Psoas muscle (tissue), 7 donors: ENCODE measurements at regions not wholly inside any gene's neighbourhood (a gene's known extent, or its start where the extent isn't known, plus 50 kb on each side); places are given as distances from the start of the nearest gene placed in this dataset.

Experiments
- ATAC-seq, 4 donors: fragments of 200-7000 bp; cut with Tn5 transposase; one replicate each; pipeline ENCODE4 v1.9.1; 2020; ENCODE audit warnings: moderate library complexity in 3 of 4, mild to moderate bottlenecking in 2 of 4
- DNase-seq, 2 donors: peaks; one replicate each; pipeline ENCODE4 v3.0.0-alpha.2; 2020
- H3K27ac ChIP-seq: fragments of 200-600 bp; one replicate; pipeline ENCODE4 v1.8.0; 2022
- H3K27me3 ChIP-seq, 3 donors: fragments of 200-600 bp in 1 of 3; one replicate each; pipeline versions ENCODE4 v1.6.1 to v1.8.0; 2013 to 2022; ENCODE audit warnings: low read length in 2 of 3, mild to moderate bottlenecking in 2 of 3, moderate library complexity in 1 of 3; ENCODE audit not compliant: insufficient read depth in 3 of 3
- H3K36me3 ChIP-seq, 2 donors: fragments of 200-600 bp in 1 of 2; one replicate each; pipeline versions ENCODE4 v1.6.1 to v1.8.0; 2013 to 2022; ENCODE audit warnings: low read depth in 1 of 2, mild to moderate bottlenecking in 1 of 2, moderate library complexity in 1 of 2; ENCODE audit not compliant: insufficient read depth in 1 of 2
- H3K4me1 ChIP-seq: fragments of 200-600 bp; one replicate; pipeline ENCODE4 v1.8.0; 2022
- H3K4me3 ChIP-seq: fragments of 200-600 bp; one replicate; pipeline ENCODE4 v1.8.0; 2022; ENCODE audit warnings: mild to moderate bottlenecking
- H3K9me3 ChIP-seq: fragments of 200-600 bp; one replicate; pipeline ENCODE4 v1.8.0; 2022
- WGBS, 3 donors: extraction: QIAGEN DNeasy Blood & Tissue Kit; methylation state at CpG; one replicate each; pipeline versions ENCODE4 v1.1.6 to v1.1.7; 2013; 5-methylcytosine and 5-hydroxymethylcytosine counted together
- intact Hi-C, 2 donors: fragments of 100-400 bp; cut with DNase I; formaldehyde crosslinking; loops; one replicate each; pipeline versions ENCODE4 v1.11.0 to v1.14.2; 2022
- TF ChIP-seq, protein P1 (sequence below): fragments of 200-600 bp; IDR thresholded peaks from one replicate; pipeline ENCODE4 v1.8.0; 2022; ENCODE audit warnings: antibody characterized with exemption
- donor health status: healthy with polysubstance abuse.
- donor health status: DM: no; HTN: no; CAD: no; lungs with moderate emphysema.
- donor health status: Bipolar disorder and iron deficiency.
- donor health status: healthy.
- donor health status: DM: yes; HTN: yes; CAD: no.
- donor health status: DM: no; HTN: no; CAD: no.
- donor health status: DM: yes; HTN: yes; CAD: no.

DNA sequence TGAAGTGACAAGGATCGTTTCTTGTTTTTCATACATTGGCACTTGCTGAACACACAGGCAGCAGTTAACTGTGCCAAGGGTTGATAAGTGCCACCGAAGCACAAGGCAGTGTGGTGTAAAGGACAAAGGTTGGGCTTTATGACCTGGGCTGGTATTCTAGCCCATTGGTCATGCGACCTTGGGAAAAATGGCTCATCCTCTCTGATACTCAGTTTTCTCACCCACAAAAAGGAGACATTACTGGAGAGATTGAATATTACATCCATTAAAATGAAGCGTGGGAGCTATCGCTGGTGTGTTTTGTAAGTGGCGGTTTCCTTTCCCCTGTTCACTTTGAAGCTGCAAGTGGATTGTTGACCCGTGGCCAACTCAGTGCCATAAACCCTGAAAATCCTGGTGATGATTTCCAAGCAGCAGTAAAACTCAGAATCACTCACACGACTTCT lies 216.9 kb downstream of the HAPSTR1 start:
- H3K4me1 ChIP-seq: no peaks in the 10 kb centered on the region
- H3K27me3 ChIP-seq: no peaks in the 10 kb centered on the region
- intact Hi-C loops: no loop called here
- H3K36me3 ChIP-seq: no peaks in the 10 kb centered on the region
- H3K4me3 ChIP-seq: no peak overlapping the region
- ATAC-seq: no peak
- WGBS, 3 donors: 43 to 50% (median 44%) methylated on average over 8 of the region's 8 CpGs
- TF ChIP-seq, protein P1, sequence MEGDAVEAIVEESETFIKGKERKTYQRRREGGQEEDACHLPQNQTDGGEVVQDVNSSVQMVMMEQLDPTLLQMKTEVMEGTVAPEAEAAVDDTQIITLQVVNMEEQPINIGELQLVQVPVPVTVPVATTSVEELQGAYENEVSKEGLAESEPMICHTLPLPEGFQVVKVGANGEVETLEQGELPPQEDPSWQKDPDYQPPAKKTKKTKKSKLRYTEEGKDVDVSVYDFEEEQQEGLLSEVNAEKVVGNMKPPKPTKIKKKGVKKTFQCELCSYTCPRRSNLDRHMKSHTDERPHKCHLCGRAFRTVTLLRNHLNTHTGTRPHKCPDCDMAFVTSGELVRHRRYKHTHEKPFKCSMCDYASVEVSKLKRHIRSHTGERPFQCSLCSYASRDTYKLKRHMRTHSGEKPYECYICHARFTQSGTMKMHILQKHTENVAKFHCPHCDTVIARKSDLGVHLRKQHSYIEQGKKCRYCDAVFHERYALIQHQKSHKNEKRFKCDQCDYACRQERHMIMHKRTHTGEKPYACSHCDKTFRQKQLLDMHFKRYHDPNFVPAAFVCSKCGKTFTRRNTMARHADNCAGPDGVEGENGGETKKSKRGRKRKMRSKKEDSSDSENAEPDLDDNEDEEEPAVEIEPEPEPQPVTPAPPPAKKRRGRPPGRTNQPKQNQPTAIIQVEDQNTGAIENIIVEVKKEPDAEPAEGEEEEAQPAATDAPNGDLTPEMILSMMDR: no peak
- no peak for DNase-seq
- no peaks in the 10 kb centered on the region for H3K9me3 ChIP-seq
- H3K27ac ChIP-seq: no peak overlapping the region

DNA sequence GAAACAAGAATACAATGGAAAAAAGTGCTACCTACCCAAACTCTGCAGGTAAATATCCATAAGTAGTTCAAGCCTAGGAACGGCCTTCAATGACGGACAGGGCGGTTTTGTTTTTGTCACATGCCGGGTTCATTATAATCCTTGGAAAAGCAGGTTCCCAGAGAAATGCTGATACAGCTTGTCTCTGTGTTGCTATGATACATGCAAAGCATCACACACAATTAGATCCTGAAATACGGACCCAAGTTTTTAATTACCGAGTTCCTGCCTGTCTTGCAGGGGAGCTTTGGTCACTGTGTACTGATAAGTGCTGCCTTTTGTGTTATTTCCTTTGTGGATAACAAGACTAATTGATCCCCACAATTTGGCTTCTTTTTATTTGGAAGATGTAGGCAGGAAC lies 217.4 kb downstream of the HAPSTR1 start:
- intact Hi-C loops: no loop called here
- Histone ChIP-seq H3K4me1 (no peaks in the 10 kb centered on the region), H3K27ac (no peak overlapping the region), H3K4me3 (no peak overlapping the region), H3K9me3 (no peaks in the 10 kb centered on the region), H3K27me3 (no peaks in the 10 kb centered on the region), H3K36me3 (no peaks in the 10 kb centered on the region)
- ATAC-seq (no peak), DNase-seq (no peak)
- TF ChIP-seq, protein P1: no peak
- 53 to 57% (median 53%) methylated on average over 6 of the region's 6 CpGs for WGBS, 3 donors

DNA sequence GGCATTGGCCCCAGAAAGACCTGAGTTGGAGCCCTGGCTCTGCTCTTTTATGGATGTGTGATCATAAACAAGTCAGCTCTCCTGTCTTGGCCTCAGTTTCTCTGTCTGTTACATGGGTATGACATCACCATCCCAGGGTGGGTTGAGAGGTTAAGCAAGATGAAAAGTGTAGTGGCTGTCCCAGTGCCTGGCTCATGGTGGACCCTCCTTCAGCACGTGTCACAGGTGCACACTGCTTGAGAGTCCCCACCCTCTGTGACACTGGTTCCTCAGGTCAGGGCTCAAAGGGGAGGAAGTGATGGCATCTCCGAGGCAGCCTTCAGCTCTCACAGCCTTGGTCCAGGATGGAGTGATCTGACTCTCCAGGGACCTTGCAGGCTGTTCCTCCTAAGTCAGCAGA lies 218.4 kb downstream of the HAPSTR1 start:
- ATAC-seq: no peak

DNA sequence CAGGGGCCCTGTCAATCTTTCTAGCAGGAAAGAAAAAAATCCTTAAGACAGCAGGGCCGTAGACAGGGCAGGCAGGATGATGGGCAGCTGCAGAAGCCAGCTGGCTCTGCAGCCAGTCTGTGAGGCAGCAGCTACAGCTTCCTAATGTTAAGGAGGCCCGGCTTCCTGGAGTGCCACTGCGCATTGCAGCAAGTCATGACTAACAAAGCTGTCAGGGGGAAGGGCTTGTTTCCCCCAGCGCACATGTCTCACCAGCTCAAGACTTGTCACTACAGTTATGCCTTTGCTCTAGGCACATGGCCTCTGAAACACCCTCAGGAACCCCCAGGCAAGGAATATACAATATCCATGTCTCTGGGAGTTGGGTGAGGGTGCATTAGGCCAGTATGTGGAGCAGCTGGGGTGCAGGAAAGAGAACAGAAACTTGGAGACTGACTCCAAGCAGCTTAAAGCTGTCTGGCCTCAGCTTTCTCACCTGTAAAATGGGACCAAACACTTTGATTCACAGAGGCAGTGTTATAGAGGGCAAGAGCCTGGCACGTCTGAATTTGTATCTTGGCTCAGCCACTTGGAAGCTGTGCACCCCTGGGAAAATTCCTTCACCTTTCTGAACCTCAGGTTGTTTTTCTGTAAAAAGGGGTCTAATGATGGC lies 220.0 kb downstream of the HAPSTR1 start:
- no peaks in the 10 kb centered on the region for H3K36me3 ChIP-seq
- no peaks in the 10 kb centered on the region for H3K27me3 ChIP-seq
- peaks cover 4% of the 10 kb centered on the region for H3K9me3 ChIP-seq
- H3K4me3 ChIP-seq: no peak overlapping the region
- WGBS, 3 donors: 22 to 27% (median 22%) methylated on average over 5 of the region's 5 CpGs
- TF ChIP-seq, protein P1: no peak
- H3K27ac ChIP-seq: no peak overlapping the region
- no peaks in the 10 kb centered on the region for H3K4me1 ChIP-seq
- no peak for DNase-seq
- intact Hi-C loops: no loop called here
- ATAC-seq: no peak

More for the DNA sequence above, 218.4 kb downstream of the HAPSTR1 start:
- TF ChIP-seq, protein P1: no peak
- no peaks in the 10 kb centered on the region for H3K27me3 ChIP-seq
- no peak for DNase-seq
- no peak overlapping the region for H3K4me3 ChIP-seq
- no peaks in the 10 kb centered on the region for H3K36me3 ChIP-seq
- 56 to 64% (median 61%) methylated on average over 2 of the region's 2 CpGs for WGBS, 3 donors
- no peaks in the 10 kb centered on the region for H3K4me1 ChIP-seq
- H3K27ac ChIP-seq: no peak overlapping the region
- intact Hi-C loops: no loop called here
- H3K9me3 ChIP-seq: no peaks in the 10 kb centered on the region

DNA sequence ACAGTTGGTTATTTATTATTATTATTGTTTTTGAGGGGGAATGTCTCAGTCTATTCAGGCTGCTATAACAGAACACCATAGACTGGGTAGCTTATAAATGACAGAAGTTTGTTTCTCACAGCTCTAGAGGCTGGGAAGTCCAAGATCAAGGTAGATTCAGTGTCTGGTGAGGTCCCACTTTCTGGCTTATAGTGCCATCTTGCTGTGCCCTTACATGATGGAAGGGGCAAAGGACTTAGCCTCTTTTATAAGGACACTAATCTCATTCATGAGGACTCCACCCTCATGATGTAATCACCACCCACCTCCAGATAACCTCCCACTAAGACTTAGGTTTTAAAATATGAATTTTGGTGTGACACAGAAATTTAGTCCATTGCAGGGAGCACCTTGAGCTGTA lies 224.6 kb downstream of the HAPSTR1 start:
- Histone ChIP-seq H3K36me3 (no peaks in the 10 kb centered on the region), H3K27ac (no peak overlapping the region), H3K27me3 (no peaks in the 10 kb centered on the region), H3K4me3 (no peak overlapping the region), H3K4me1 (no peaks in the 10 kb centered on the region), H3K9me3 (peaks cover 4% of the 10 kb centered on the region)
- no peak for ATAC-seq
- DNase-seq: no peak
- TF ChIP-seq, protein P1: no peak
- intact Hi-C loops: no loop called here
